ENCODE measurements at regions not wholly inside any gene's neighbourhood (a gene's known extent, or its start where the extent isn't known, plus 50 kb on each side); places are given as distances from the start of the nearest gene placed in this dataset.

- ATAC-seq (no peak), DNase-seq (ENCODE audit: low spot score) (no peak)
These were observed 85.9 kb upstream of the SLC34A2 start for GRCh38 chr4:25569716-25570115.

GRCh38 chr4:25575611-25576010 lies 80.0 kb upstream of the SLC34A2 start:
- ATAC-seq: no peak
- no peak for DNase-seq (ENCODE audit: low spot score)

GRCh38 chr4:25578432-25578831 lies 77.2 kb upstream of the SLC34A2 start:
- no peak for DNase-seq (ENCODE audit: low spot score)
- ATAC-seq: no peak

GRCh38 chr4:25580633-25581467 lies 74.8 kb upstream of the SLC34A2 start:
- ATAC-seq (peak; percentile 76), DNase-seq (ENCODE audit: low spot score) (no peak)

GRCh38 chr4:25585901-25586523 lies 69.6 kb upstream of the SLC34A2 start:
- DNase-seq (ENCODE audit: low spot score) (no peak), ATAC-seq (no peak)

- DNase-seq (ENCODE audit: low spot score) (no peak), ATAC-seq (no peak)
These were observed 67.4 kb upstream of the SLC34A2 start for GRCh38 chr4:25588206-25588605.

- DNase-seq (ENCODE audit: low spot score): no peak
- ATAC-seq: no peak
These were observed 65.5 kb upstream of the SLC34A2 start for GRCh38 chr4:25590171-25590570.

- no peak for ATAC-seq
- DNase-seq (ENCODE audit: low spot score): no peak
These were observed 62.9 kb upstream of the SLC34A2 start for GRCh38 chr4:25592736-25593135.

Measured in left lobe of liver (tissue), 2 donors.